Muscle layer of colon (tissue), 2 donors: ENCODE measurements at regions not wholly inside any gene's neighbourhood (a gene's known extent, or its start where the extent isn't known, plus 50 kb on each side); places are given as distances from the start of the nearest gene placed in this dataset.
"Not testable (repeated sequence)": the region's sequence is repeated elsewhere in the genome, so short reads cannot be mapped to it uniquely, and the experiment has no call there.

Source experiments
- H3K27ac ChIP-seq: one replicate; pipeline ENCODE4 v1.7.0; 2013; ENCODE audit warnings: low read depth, mild to moderate bottlenecking, low read length, moderate library complexity
- H3K27me3 ChIP-seq, 2 donors: one replicate each; pipeline ENCODE4 v1.7.0; 2013; ENCODE audit warnings: low read length in 2 of 2, mild to moderate bottlenecking in 2 of 2; ENCODE audit not compliant: insufficient read depth in 2 of 2, control insufficient read depth in 1 of 2
- H3K36me3 ChIP-seq: one replicate; pipeline ENCODE4 v1.7.0; 2013; ENCODE audit warnings: mild to moderate bottlenecking, low read length; ENCODE audit not compliant: insufficient read depth
- H3K4me1 ChIP-seq: one replicate; pipeline ENCODE4 v1.7.0; 2013; ENCODE audit warnings: mild to moderate bottlenecking, low read length; ENCODE audit not compliant: insufficient read depth
- H3K4me3 ChIP-seq, 2 donors: one replicate each; pipeline ENCODE4 v1.7.0; 2013; ENCODE audit warnings: low read length in 2 of 2, low read depth in 1 of 2, mild to moderate bottlenecking in 1 of 2, moderate library complexity in 1 of 2
- H3K9ac ChIP-seq: one replicate; pipeline ENCODE4 v1.7.0; 2013; ENCODE audit warnings: low read length
- H3K9me3 ChIP-seq: one replicate; pipeline ENCODE4 v1.7.0; 2013; ENCODE audit warnings: mild to moderate bottlenecking, low read length
- donor health status: abdominal sarcoma.
- donor health status: Adenocarcinoma of cecum.

GRCh38 chr11:96785073-96785472 lies 395.3 kb downstream of the JRKL start:
- Histone ChIP-seq H3K27ac (no peak overlapping the region), H3K9me3 (no peaks in the 10 kb centered on the region), H3K36me3 (no peaks in the 10 kb centered on the region), H3K9ac (no peak overlapping the region), H3K4me1 (no peaks in the 10 kb centered on the region), H3K4me3 (no peak overlapping the region), H3K27me3 (no peaks in the 10 kb centered on the region)

GRCh38 chr11:96794152-96794551 lies 404.3 kb downstream of the JRKL start:
- no peaks in the 10 kb centered on the region for H3K9me3 ChIP-seq
- no peak overlapping the region for H3K27ac ChIP-seq
- H3K4me1 ChIP-seq = no peaks in the 10 kb centered on the region
- H3K27me3 ChIP-seq = no peaks in the 10 kb centered on the region
- no peak overlapping the region for H3K4me3 ChIP-seq
- H3K36me3 ChIP-seq = no peaks in the 10 kb centered on the region
- H3K9ac ChIP-seq = no peak overlapping the region

- H3K36me3 ChIP-seq = no peaks in the 10 kb centered on the region
Measured at GRCh38 chr11:96798445-96798844, 408.6 kb downstream of the JRKL start.

GRCh38 chr11:96815236-96815635 lies 425.4 kb downstream of the JRKL start:
- Histone ChIP-seq H3K27me3 (no peaks in the 10 kb centered on the region), H3K9me3 (no peaks in the 10 kb centered on the region), H3K36me3 (no peaks in the 10 kb centered on the region), H3K27ac (no peak overlapping the region), H3K4me1 (no peaks in the 10 kb centered on the region), H3K9ac (no peak overlapping the region), H3K4me3 (no peak overlapping the region)

More at GRCh38 chr11:96798445-96798844, 408.6 kb downstream of the JRKL start:
- no peak overlapping the region for H3K27ac ChIP-seq
- no peaks in the 10 kb centered on the region for H3K4me1 ChIP-seq
- no peaks in the 10 kb centered on the region for H3K9me3 ChIP-seq
- no peak overlapping the region for H3K9ac ChIP-seq
- H3K4me3 ChIP-seq = no peak overlapping the region
- no peaks in the 10 kb centered on the region for H3K27me3 ChIP-seq

GRCh38 chr11:96817482-96818399 lies 427.9 kb downstream of the JRKL start:
- H3K9me3 ChIP-seq = no peaks in the 10 kb centered on the region
- no peaks in the 10 kb centered on the region for H3K27me3 ChIP-seq
- H3K36me3 ChIP-seq = no peaks in the 10 kb centered on the region
- H3K27ac ChIP-seq = no peak overlapping the region
- no peak overlapping the region for H3K9ac ChIP-seq
- no peak overlapping the region for H3K4me3 ChIP-seq
- H3K4me1 ChIP-seq = no peaks in the 10 kb centered on the region

- Histone ChIP-seq H3K36me3 (no peaks in the 10 kb centered on the region), H3K27me3 (no peaks in the 10 kb centered on the region), H3K9me3 (no peaks in the 10 kb centered on the region), H3K4me1 (no peaks in the 10 kb centered on the region), H3K4me3 (no peak overlapping the region), H3K27ac (no peak overlapping the region), H3K9ac (no peak overlapping the region)
Measured at GRCh38 chr11:96827164-96827563, 437.4 kb downstream of the JRKL start.

GRCh38 chr11:96841792-96842191 lies 452.0 kb downstream of the JRKL start:
- no peaks in the 10 kb centered on the region for H3K9me3 ChIP-seq
- no peaks in the 10 kb centered on the region for H3K4me1 ChIP-seq
- no peak overlapping the region for H3K27ac ChIP-seq
- no peaks in the 10 kb centered on the region for H3K27me3 ChIP-seq
- no peaks in the 10 kb centered on the region for H3K36me3 ChIP-seq
- no peak overlapping the region for H3K9ac ChIP-seq
- H3K4me3 ChIP-seq = no peak overlapping the region

- Histone ChIP-seq H3K27ac (no peak overlapping the region), H3K4me1 (no peaks in the 10 kb centered on the region), H3K4me3 (no peak overlapping the region), H3K9me3 (no peaks in the 10 kb centered on the region), H3K36me3 (no peaks in the 10 kb centered on the region), H3K27me3 (no peaks in the 10 kb centered on the region), H3K9ac (no peak overlapping the region)
Measured at GRCh38 chr11:96842731-96843130, 452.9 kb downstream of the JRKL start.

- H3K36me3 ChIP-seq = no peaks in the 10 kb centered on the region
- H3K4me3 ChIP-seq = no peak overlapping the region
- H3K4me1 ChIP-seq = no peaks in the 10 kb centered on the region
- H3K9me3 ChIP-seq = no peaks in the 10 kb centered on the region
- H3K27me3 ChIP-seq = no peaks in the 10 kb centered on the region
- H3K9ac ChIP-seq = no peak overlapping the region
- H3K27ac ChIP-seq = no peak overlapping the region
Measured at GRCh38 chr11:96854425-96854824, 464.6 kb downstream of the JRKL start.

GRCh38 chr11:96861722-96862121 lies 471.9 kb downstream of the JRKL start:
- not testable (repeated sequence) for H3K9ac ChIP-seq, H3K27me3 ChIP-seq, H3K9me3 ChIP-seq, H3K27ac ChIP-seq, H3K4me1 ChIP-seq, H3K36me3 ChIP-seq, H3K4me3 ChIP-seq

- H3K27me3 ChIP-seq = no peaks in the 10 kb centered on the region
- H3K27ac ChIP-seq = no peak overlapping the region
- H3K36me3 ChIP-seq = no peaks in the 10 kb centered on the region
- H3K9me3 ChIP-seq = no peaks in the 10 kb centered on the region
- H3K4me3 ChIP-seq = no peak overlapping the region
- no peaks in the 10 kb centered on the region for H3K4me1 ChIP-seq
- H3K9ac ChIP-seq = no peak overlapping the region
Measured at GRCh38 chr11:96863520-96863919, 473.7 kb downstream of the JRKL start.

GRCh38 chr11:96865020-96865419 lies 475.2 kb downstream of the JRKL start:
- Histone ChIP-seq H3K9me3 (no peaks in the 10 kb centered on the region), H3K4me1 (no peaks in the 10 kb centered on the region), H3K27ac (no peak overlapping the region), H3K36me3 (no peaks in the 10 kb centered on the region), H3K4me3 (no peak overlapping the region), H3K9ac (no peak overlapping the region), H3K27me3 (no peaks in the 10 kb centered on the region)
